HepG2 (cell line): ENCODE measurements at regions not wholly inside any gene's neighbourhood (a gene's known extent, or its start where the extent isn't known, plus 50 kb on each side); places are given as distances from the start of the nearest gene placed in this dataset.

Source experiments
- HDAC1 ChIP-seq: sonication (generic); formaldehyde crosslinking; IDR thresholded peaks from 2 replicates; pipeline ENCODE4 v1.5.1; 2020; ENCODE audit warnings: mild to moderate bottlenecking, missing genetic modification reagents
- HMGXB4 ChIP-seq, 2 experiments: sonication (generic) in 1 of 2; formaldehyde crosslinking in 1 of 2; IDR thresholded peaks; 2 replicates each; pipeline versions ENCODE4 v1.4.0 to v1.6.1; 2018 to 2020; ENCODE audit warnings: missing genetic modification reagents in 2 of 2, borderline replicate concordance in 1 of 2, low read depth in 1 of 2, mild to moderate bottlenecking in 1 of 2, missing biosample characterization in 1 of 2
- HNRNPLL ChIP-seq: fragments of 200-400 bp; formaldehyde crosslinking; IDR thresholded peaks from 2 replicates; pipeline ENCODE4 v1.6.1; 2017; ENCODE audit warnings: mild to moderate bottlenecking, low read depth, low read length; ENCODE audit not compliant: poor library complexity, severe bottlenecking
- KLF6 ChIP-seq: IDR thresholded peaks from 2 replicates; pipeline ENCODE4 v1.8.0; 2016; ENCODE audit warnings: missing biosample characterization, missing genetic modification reagents
- LCORL ChIP-seq, 2 experiments: fragments of 450-650 bp in 1 of 2; sonication (generic) in 1 of 2; formaldehyde crosslinking in 1 of 2; IDR thresholded peaks; 2 replicates each; pipeline versions ENCODE4 v1.5.0 to v1.6.1; 2017 to 2020; ENCODE audit warnings: antibody characterized with exemption in 1 of 2, missing genetic modification reagents in 1 of 2
- RCOR2 ChIP-seq: IDR thresholded peaks from 2 replicates; pipeline ENCODE4 v1.6.1; 2016; ENCODE audit warnings: missing biosample characterization, missing genetic modification reagents
- RFX1 ChIP-seq: fragments of 450-650 bp; IDR thresholded peaks from 2 replicates; pipeline ENCODE4 v1.6.1; 2017
- SCMH1 ChIP-seq: sonication (generic); formaldehyde crosslinking; IDR thresholded peaks from 2 replicates; pipeline ENCODE4 v1.9.0; 2021; ENCODE audit warnings: missing genetic modification reagents, mild to moderate bottlenecking, borderline replicate concordance
- ZNF280B ChIP-seq: sonication (generic); formaldehyde crosslinking; IDR thresholded peaks from 2 replicates; pipeline ENCODE4 v1.5.0; 2020; ENCODE audit warnings: missing genetic modification reagents, mild to moderate bottlenecking, borderline replicate concordance
- ZNF430 ChIP-seq: sonication (generic); formaldehyde crosslinking; IDR thresholded peaks from 2 replicates; pipeline ENCODE4 v1.9.0; 2021; ENCODE audit warnings: mild to moderate bottlenecking, missing genetic modification reagents
- ZNF574 ChIP-seq: sonication (generic); formaldehyde crosslinking; IDR thresholded peaks from 2 replicates; pipeline ENCODE4 v1.4.0; 2020; ENCODE audit warnings: missing genetic modification reagents
- ZNF720 ChIP-seq: sonication (generic); formaldehyde crosslinking; IDR thresholded peaks from 2 replicates; pipeline ENCODE4 v1.4.0; 2020; ENCODE audit warnings: missing genetic modification reagents
- ZNF746 ChIP-seq: sonication (generic); formaldehyde crosslinking; IDR thresholded peaks from 2 replicates; pipeline ENCODE4 v1.8.0; 2022; ENCODE audit warnings: mild to moderate bottlenecking, missing genetic modification reagents
- TF ChIP-seq, protein P1 (sequence below): IDR thresholded peaks from 2 replicates; pipeline ENCODE4 v1.6.1; 2016; ENCODE audit warnings: low read depth, control low read depth
- TF ChIP-seq, protein P2 (sequence below): sonication (generic); formaldehyde crosslinking; IDR thresholded peaks from 2 replicates; pipeline ENCODE4 v1.8.1; 2023; ENCODE audit warnings: mild to moderate bottlenecking, inconsistent platforms, moderate library complexity, missing genetic modification reagents, borderline replicate concordance
- TF ChIP-seq, protein P3 (sequence below): sonication (generic); IDR thresholded peaks from 2 replicates; pipeline ENCODE4 v1.6.1; 2016; ENCODE audit warnings: low read depth, borderline replicate concordance
- TF ChIP-seq, protein P4 (sequence below): sonication (generic); formaldehyde crosslinking; IDR thresholded peaks from 2 replicates; pipeline ENCODE4 v1.4.0; 2020; ENCODE audit warnings: mild to moderate bottlenecking, missing genetic modification reagents

DNA sequence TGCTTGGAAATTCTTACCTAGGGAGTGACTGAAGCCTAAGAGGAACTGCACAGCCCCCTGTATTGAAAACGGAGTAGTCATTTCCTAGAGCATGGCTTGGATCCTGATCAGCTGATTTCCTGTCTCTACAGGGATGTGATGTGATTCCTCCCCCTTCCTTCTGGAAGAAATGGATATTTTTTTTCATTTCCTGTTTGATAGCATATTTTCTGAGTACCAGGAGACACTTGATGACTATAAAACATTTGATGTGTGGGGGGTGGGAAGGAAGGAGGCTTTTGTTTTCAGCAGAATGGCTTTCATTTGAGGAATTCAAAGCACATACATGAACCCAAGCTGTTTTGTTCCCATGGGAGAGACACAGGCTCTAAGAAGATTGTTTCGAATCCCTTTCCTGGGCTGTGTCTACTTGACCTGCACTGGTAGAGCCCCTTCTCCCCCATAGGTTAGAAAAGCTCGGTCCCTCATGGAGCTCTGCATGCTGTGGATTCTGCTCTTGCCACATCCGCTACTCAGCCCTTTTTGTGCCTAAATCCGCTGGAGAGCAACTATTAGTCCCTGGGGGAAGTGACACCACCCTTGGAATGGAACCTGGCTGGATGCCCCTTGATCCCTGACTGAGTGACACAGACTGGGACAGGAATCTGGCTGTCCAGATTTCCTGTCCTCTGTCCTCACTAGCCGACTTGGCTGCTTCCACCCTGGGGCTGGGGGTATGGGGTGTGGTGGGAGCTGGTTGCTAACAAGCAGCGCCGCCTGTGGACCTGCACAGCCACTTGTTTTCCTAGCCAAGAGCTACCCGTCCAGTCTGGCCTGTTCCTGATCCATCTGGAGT, 71.8 kb upstream of the MACF1 start (continued):
- TF ChIP-seq HMGXB4 (CRISPR knock-in tag; IDR thresholded peaks at IDR 0.05; ENCODE audit: borderline replicate concordance in 1 of 2, low read depth in 1 of 2) (peak; percentile 28 to 48; a peak in 1 of 4 replicates), KLF6 (CRISPR knock-in tag) (no peak), HNRNPLL (no peak), RCOR2 (0 out of 2 replicates have a peak, but pooled peaks have one; percentile 22), HDAC1 (CRISPR knock-in tag) (peak; percentile 43; the same call in 1 of the 2 replicates), LCORL (IDR thresholded peaks at IDR 0.05) (no peak), LCORL (CRISPR knock-in tag; IDR thresholded peaks at IDR 0.05) (peak; percentile 59; the same call in 1 of the 2 replicates), ZNF280B (no peak), ZNF430 (CRISPR knock-in tag) (no peak), SCMH1 (CRISPR knock-in tag) (no peak), RFX1 (no peak), ZNF746 (CRISPR knock-in tag) (no peak), ZNF574 (CRISPR knock-in tag) (peak; percentile 50; the same call in 1 of the 2 replicates), ZNF720 (CRISPR knock-in tag) (no peak)
- TF ChIP-seq, protein P1, sequence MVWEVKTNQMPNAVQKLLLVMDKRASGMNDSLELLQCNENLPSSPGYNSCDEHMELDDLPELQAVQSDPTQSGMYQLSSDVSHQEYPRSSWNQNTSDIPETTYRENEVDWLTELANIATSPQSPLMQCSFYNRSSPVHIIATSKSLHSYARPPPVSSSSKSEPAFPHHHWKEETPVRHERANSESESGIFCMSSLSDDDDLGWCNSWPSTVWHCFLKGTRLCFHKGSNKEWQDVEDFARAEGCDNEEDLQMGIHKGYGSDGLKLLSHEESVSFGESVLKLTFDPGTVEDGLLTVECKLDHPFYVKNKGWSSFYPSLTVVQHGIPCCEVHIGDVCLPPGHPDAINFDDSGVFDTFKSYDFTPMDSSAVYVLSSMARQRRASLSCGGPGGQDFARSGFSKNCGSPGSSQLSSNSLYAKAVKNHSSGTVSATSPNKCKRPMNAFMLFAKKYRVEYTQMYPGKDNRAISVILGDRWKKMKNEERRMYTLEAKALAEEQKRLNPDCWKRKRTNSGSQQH, result no peak
- TF ChIP-seq, protein P2, sequence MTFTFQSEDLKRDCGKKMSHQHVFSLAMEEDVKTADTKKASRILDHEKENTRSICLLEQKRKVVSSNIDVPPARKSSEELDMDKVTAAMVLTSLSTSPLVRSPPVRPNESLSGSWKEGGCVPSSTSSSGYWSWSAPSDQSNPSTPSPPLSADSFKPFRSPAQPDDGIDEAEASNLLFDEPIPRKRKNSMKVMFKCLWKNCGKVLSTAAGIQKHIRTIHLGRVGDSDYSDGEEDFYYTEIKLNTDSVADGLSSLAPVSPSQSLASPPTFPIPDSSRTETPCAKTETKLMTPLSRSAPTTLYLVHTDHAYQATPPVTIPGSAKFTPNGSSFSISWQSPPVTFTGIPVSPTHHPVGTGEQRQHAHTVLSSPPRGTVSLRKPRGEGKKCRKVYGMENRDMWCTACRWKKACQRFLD (CRISPR knock-in tag), result no peak
- TF ChIP-seq, protein P3, sequence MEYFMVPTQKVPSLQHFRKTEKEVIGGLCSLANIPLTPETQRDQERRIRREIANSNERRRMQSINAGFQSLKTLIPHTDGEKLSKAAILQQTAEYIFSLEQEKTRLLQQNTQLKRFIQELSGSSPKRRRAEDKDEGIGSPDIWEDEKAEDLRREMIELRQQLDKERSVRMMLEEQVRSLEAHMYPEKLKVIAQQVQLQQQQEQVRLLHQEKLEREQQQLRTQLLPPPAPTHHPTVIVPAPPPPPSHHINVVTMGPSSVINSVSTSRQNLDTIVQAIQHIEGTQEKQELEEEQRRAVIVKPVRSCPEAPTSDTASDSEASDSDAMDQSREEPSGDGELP, result peak; percentile 48; the same call in 1 of the 2 replicates
- TF ChIP-seq, protein P4, sequence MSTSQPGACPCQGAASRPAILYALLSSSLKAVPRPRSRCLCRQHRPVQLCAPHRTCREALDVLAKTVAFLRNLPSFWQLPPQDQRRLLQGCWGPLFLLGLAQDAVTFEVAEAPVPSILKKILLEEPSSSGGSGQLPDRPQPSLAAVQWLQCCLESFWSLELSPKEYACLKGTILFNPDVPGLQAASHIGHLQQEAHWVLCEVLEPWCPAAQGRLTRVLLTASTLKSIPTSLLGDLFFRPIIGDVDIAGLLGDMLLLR (CRISPR knock-in tag), result no peak
